ENCODE measurements at regions not wholly inside any gene's neighbourhood (a gene's known extent, or its start where the extent isn't known, plus 50 kb on each side); places are given as distances from the start of the nearest gene placed in this dataset.

- no peak for DNase-seq
Measured at GRCh38 chr5:115402092-115402491, 105.6 kb upstream of the CCDC112 start.

- no peak for DNase-seq
Measured at GRCh38 chr5:115398719-115399118, 102.3 kb upstream of the CCDC112 start.

GRCh38 chr5:115396688-115397087 is 100.2 kb upstream of the CCDC112 start:
- DNase-seq, result no peak

- no peak for DNase-seq
Measured at GRCh38 chr5:115396081-115396480, 99.6 kb upstream of the CCDC112 start.

- no peak for DNase-seq
Measured at GRCh38 chr5:115394531-115394930, 98.1 kb upstream of the CCDC112 start.

- DNase-seq, result no peak
Measured at GRCh38 chr5:115393239-115393638, 96.8 kb upstream of the CCDC112 start.

- DNase-seq, result no peak
Measured at GRCh38 chr5:115392611-115393010, 96.2 kb upstream of the CCDC112 start.

- DNase-seq, result no peak
Measured at GRCh38 chr5:115391780-115392179, 95.3 kb upstream of the CCDC112 start.

- no peak for DNase-seq
Measured at GRCh38 chr5:115389799-115390382, 93.4 kb upstream of the CCDC112 start.

- DNase-seq, result no peak
Measured at GRCh38 chr5:115389034-115389798, 92.8 kb upstream of the CCDC112 start.

- no peak for DNase-seq
Measured at GRCh38 chr5:115388240-115388639, 91.8 kb upstream of the CCDC112 start.

GRCh38 chr5:115387816-115388215 is 91.4 kb upstream of the CCDC112 start:
- no peak for DNase-seq

- no peak for DNase-seq
Measured at GRCh38 chr5:115386657-115387056, 90.2 kb upstream of the CCDC112 start.

- DNase-seq, result no peak
Measured at GRCh38 chr5:115384587-115385375, 88.3 kb upstream of the CCDC112 start.

GRCh38 chr5:115382989-115383388 is 86.5 kb upstream of the CCDC112 start:
- DNase-seq, result no peak

GRCh38 chr5:115381911-115382662 is 85.6 kb upstream of the CCDC112 start:
- DNase-seq, result no peak

GRCh38 chr5:115379622-115380344 is 83.3 kb upstream of the CCDC112 start:
- DNase-seq, result peak; percentile 73

GRCh38 chr5:115378754-115379153 is 82.3 kb upstream of the CCDC112 start:
- no peak for DNase-seq

- DNase-seq, result no peak
Measured at GRCh38 chr5:115377468-115378217, 81.2 kb upstream of the CCDC112 start.

- DNase-seq, result no peak
Measured at GRCh38 chr5:115375893-115376292, 79.4 kb upstream of the CCDC112 start.

- no peak for DNase-seq
Measured at GRCh38 chr5:115374057-115374775, 77.8 kb upstream of the CCDC112 start.

All from NCI-H774 (cell line).